Activated CD4-positive, alpha-beta T cell treated with anti-CD3 and anti-CD28 coated beads, Interleukin-2, amount 10 ng/mL, durations not matched to agents 24 days and 14 days (primary cell): ENCODE measurements at regions not wholly inside any gene's neighbourhood (a gene's known extent, or its start where the extent isn't known, plus 50 kb on each side); places are given as distances from the start of the nearest gene placed in this dataset.

Experiments used
- DNase-seq: peaks from one replicate; pipeline ENCODE4 v3.0.0; 2022
- H3K27ac Mint-ChIP-seq: one replicate; pipeline ENCODE4 v1.8.0; 2022; ENCODE audit warnings: mild to moderate bottlenecking, mixed read lengths
- H3K27me3 Mint-ChIP-seq: one replicate; pipeline ENCODE4 v1.8.0; 2022; ENCODE audit warnings: mixed read lengths
- H3K36me3 Mint-ChIP-seq: one replicate; pipeline ENCODE4 v1.8.0; 2022; ENCODE audit warnings: low read depth, mild to moderate bottlenecking, mixed read lengths
- H3K4me1 Mint-ChIP-seq: one replicate; pipeline ENCODE4 v1.8.0; 2021; ENCODE audit warnings: mixed read lengths
- H3K4me3 Mint-ChIP-seq: one replicate; pipeline ENCODE4 v1.8.0; 2022; ENCODE audit warnings: mild to moderate bottlenecking, moderate library complexity, mixed read lengths
- H3K9me3 Mint-ChIP-seq: one replicate; pipeline ENCODE4 v1.8.0; 2021; ENCODE audit warnings: mixed read lengths
- intact Hi-C: fragments of 100-400 bp; cut with micrococcal nuclease; formaldehyde crosslinking; loops from one replicate; pipeline ENCODE4 v1.15.1; 2023

DNA sequence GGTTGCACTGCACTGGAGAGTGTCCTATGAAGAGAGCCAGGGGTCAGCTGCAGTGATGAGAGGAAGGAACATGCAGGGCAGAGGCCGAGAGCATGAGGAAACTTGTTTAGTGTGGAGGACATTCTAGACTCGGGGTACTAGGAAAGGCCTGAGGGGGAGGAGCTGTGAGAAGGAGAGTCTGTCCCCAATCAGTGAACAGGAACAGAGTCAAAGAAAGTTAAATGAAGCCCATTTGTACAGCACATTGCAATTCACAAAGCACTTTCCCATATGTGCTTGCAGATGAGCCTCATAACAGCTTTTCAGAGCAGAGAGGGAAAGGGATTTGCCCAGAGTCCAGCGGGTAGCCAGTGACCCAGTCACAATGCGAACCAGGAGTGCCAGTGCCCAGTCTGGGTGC, 83.4 kb downstream of the NAV1 start:
- Mint-ChIP-seq H3K9me3 (no peaks in the 10 kb centered on the region), H3K4me1 (no peaks in the 10 kb centered on the region), H3K36me3 (no peaks in the 10 kb centered on the region), H3K4me3 (no peak overlapping the region), H3K27ac (no peak overlapping the region), H3K27me3 (peaks cover 2% of the 10 kb centered on the region)
- DNase-seq, result no peak
- intact Hi-C loops, result no loop called here

GRCh38 chr1:201622824-201623223, 83.9 kb downstream of the NAV1 start:
- Mint-ChIP-seq H3K36me3 (no peaks in the 10 kb centered on the region), H3K4me3 (no peak overlapping the region), H3K9me3 (no peaks in the 10 kb centered on the region), H3K27me3 (peaks cover 2% of the 10 kb centered on the region), H3K27ac (no peak overlapping the region), H3K4me1 (no peaks in the 10 kb centered on the region)
- DNase-seq, result no peak
- intact Hi-C loops, result no loop called here

GRCh38 chr1:201624741-201625225, 85.9 kb downstream of the NAV1 start:
- Mint-ChIP-seq H3K36me3 (no peaks in the 10 kb centered on the region), H3K27me3 (peaks cover 2% of the 10 kb centered on the region), H3K27ac (no peak overlapping the region), H3K4me1 (no peaks in the 10 kb centered on the region), H3K9me3 (no peaks in the 10 kb centered on the region), H3K4me3 (no peak overlapping the region)
- no peak for DNase-seq
- intact Hi-C loops, result no loop called here

DNA sequence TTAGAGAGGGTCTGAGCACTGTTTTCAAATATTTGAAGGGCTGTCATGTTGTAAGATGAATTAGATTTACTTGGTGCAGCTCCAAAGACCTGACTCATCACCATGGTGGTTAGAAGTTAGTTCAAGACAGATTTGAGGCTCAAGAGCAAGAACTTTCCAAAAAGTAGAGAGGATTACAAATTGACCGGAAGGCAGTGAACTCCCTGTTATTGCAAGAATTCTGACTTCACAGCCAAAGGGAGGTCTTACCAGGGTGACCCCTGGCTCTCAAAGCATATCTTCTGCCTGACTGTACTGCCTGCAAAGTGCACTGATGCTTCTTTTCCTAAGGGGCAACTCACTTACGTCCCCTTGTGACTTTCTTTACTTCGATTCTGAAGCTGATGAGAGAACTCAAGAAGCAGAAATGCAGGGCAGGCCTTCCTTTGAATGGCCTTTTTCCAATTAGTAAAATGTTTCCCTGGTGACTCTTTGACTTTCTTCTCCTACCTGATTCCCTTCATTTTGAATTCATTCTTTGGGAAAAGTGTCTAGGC, 86.4 kb downstream of the NAV1 start:
- H3K4me1 Mint-ChIP-seq, result no peaks in the 10 kb centered on the region
- intact Hi-C loops, result no loop called here
- no peaks in the 10 kb centered on the region for H3K36me3 Mint-ChIP-seq
- H3K4me3 Mint-ChIP-seq, result no peak overlapping the region
- no peak overlapping the region for H3K27ac Mint-ChIP-seq
- peaks cover 2% of the 10 kb centered on the region for H3K27me3 Mint-ChIP-seq
- no peaks in the 10 kb centered on the region for H3K9me3 Mint-ChIP-seq
- no peak for DNase-seq

DNA sequence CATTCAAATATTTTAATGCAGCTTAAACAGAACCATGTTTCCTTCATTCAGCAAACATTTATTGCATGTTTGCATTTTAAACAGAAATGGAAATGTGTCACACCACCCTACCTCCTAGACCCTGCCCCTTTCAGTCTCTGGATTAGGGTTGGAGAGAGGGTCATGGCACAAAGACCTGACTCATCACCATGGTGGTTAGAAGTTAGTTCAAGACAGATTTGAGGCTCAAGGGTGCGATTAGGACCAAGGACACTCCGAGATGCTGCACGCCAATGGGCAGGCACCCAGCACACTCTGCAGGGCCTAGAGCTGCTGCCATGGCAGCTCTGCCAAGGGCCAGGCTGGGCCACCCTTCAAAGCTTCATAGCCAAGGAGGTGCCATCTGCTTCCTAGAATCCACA, 86.9 kb downstream of the NAV1 start:
- Mint-ChIP-seq H3K36me3 (no peaks in the 10 kb centered on the region), H3K27me3 (peaks cover 2% of the 10 kb centered on the region), H3K27ac (no peak overlapping the region), H3K9me3 (no peaks in the 10 kb centered on the region), H3K4me3 (no peak overlapping the region), H3K4me1 (no peaks in the 10 kb centered on the region)
- intact Hi-C loops, result no loop called here
- no peak for DNase-seq

DNA sequence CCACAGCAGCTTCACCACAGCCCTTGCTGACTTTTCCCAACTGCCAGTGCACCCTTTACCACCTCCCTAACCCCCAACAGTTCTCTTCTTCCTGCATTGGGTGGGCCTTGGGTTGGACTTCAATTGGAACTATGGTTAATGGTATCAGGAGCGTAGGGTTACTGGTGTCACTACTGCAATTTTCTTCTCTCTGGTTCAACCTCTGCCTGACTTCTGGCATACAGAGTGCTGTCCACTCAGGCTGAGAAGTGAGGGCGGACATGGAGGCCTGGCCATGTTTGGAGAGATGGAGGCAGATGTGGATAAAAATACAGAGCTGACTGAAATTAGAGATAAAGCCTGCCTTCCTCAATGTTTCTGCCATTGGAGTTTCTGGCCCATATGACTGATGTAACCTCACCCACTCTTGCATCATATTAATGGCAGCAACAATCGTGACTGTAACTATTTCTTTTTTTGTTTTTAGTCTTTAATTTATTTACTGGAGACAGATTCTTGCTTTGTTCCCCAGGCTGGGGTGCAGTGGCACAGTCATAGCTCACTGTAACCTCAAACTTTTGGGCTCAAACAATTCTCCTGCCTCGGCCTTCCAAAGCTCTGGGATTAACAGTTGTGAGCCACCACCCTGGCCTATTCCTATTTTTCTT, 87.8 kb downstream of the NAV1 start:
- no peak for DNase-seq
- no peaks in the 10 kb centered on the region for H3K36me3 Mint-ChIP-seq
- no peaks in the 10 kb centered on the region for H3K9me3 Mint-ChIP-seq
- no peak overlapping the region for H3K27ac Mint-ChIP-seq
- H3K4me3 Mint-ChIP-seq, result no peak overlapping the region
- peaks cover 3% of the 10 kb centered on the region for H3K27me3 Mint-ChIP-seq
- H3K4me1 Mint-ChIP-seq, result no peaks in the 10 kb centered on the region
- intact Hi-C loops, result no loop called here

- Mint-ChIP-seq H3K9me3 (no peaks in the 10 kb centered on the region), H3K36me3 (no peaks in the 10 kb centered on the region), H3K4me1 (no peaks in the 10 kb centered on the region), H3K27me3 (peaks cover 2% of the 10 kb centered on the region), H3K4me3 (no peak overlapping the region), H3K27ac (no peak overlapping the region)
- no peak for DNase-seq
- intact Hi-C loops, result no loop called here
Measured at GRCh38 chr1:201628490-201628889, 89.6 kb downstream of the NAV1 start.

- intact Hi-C loops, result no loop called here
Measured at GRCh38 chr1:201630582-201630981, 91.7 kb downstream of the NAV1 start.

DNA sequence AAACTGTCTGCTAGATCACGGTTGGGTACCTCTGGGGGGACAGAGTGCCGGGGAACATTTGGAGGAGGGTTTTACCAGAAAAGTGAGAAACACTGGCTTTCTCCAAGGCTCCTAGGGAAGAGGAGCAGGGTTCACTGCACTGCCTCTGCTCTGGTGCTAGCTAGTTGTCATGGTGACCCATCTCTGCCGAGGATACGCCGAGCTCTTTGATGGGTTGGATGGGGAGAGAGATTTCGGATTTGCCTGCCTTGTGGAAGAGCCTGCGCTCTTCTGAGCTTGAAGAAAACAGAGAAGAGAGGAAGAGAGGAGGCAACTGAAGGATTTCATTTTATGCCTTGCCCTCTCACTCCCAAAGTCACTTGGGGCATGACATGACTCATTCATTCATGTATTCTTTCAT, 92.1 kb downstream of the NAV1 start:
- H3K27me3 Mint-ChIP-seq, result peaks cover 2% of the 10 kb centered on the region
- no peaks in the 10 kb centered on the region for H3K4me1 Mint-ChIP-seq
- no peak for DNase-seq
- H3K27ac Mint-ChIP-seq, result no peak overlapping the region
- no peaks in the 10 kb centered on the region for H3K36me3 Mint-ChIP-seq
- H3K9me3 Mint-ChIP-seq, result no peaks in the 10 kb centered on the region
- intact Hi-C loops, result no loop called here
- no peak overlapping the region for H3K4me3 Mint-ChIP-seq

More at GRCh38 chr1:201630582-201630981, 91.7 kb downstream of the NAV1 start:
- Mint-ChIP-seq H3K4me3 (no peak overlapping the region), H3K36me3 (no peaks in the 10 kb centered on the region), H3K9me3 (no peaks in the 10 kb centered on the region), H3K27ac (no peak overlapping the region), H3K27me3 (peaks cover 2% of the 10 kb centered on the region), H3K4me1 (no peaks in the 10 kb centered on the region)
- DNase-seq, result no peak

DNA sequence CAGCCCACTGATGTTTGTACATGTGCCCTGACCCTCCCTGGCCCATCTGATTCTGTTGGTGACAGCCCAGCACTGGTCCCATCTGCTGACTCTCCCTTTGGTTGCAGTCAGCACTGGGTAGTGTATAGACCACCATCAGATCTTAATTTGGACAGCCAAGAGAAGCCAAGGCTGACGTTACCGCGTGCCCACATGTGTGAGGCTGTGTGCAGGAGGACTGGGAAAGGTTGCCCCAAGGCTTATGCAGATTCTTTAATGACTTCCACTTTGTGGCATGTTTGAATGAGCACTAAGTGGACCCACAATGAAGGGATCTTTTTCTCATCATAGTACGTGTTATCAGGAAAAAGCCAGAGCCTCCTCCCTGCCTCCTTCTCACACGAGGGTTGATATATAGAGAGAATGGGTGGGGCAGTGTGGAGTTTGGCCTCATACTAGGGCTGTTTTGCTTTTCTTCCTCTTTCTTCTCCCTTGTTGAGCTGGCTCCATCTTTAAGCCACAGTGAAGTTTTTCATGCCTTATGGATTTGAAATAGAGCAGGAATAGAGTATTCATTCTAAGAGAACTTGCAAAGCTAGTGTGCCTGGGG, 93.5 kb downstream of the NAV1 start:
- DNase-seq, result no peak
- H3K27ac Mint-ChIP-seq, result no peak overlapping the region
- H3K9me3 Mint-ChIP-seq, result no peaks in the 10 kb centered on the region
- H3K4me1 Mint-ChIP-seq, result no peaks in the 10 kb centered on the region
- H3K36me3 Mint-ChIP-seq, result no peaks in the 10 kb centered on the region
- intact Hi-C loops, result no loop called here
- H3K4me3 Mint-ChIP-seq, result no peak overlapping the region
- peaks cover 2% of the 10 kb centered on the region for H3K27me3 Mint-ChIP-seq

- Mint-ChIP-seq H3K4me3 (no peak overlapping the region), H3K27me3 (peaks cover 2% of the 10 kb centered on the region)
Measured at GRCh38 chr1:201633297-201633696, 94.4 kb downstream of the NAV1 start.

GRCh38 chr1:201633811-201634210, 94.9 kb downstream of the NAV1 start:
- intact Hi-C loops, result no loop called here
- H3K9me3 Mint-ChIP-seq, result no peaks in the 10 kb centered on the region
- no peaks in the 10 kb centered on the region for H3K4me1 Mint-ChIP-seq
- H3K27ac Mint-ChIP-seq, result no peak overlapping the region
- H3K4me3 Mint-ChIP-seq, result no peak overlapping the region
- no peaks in the 10 kb centered on the region for H3K36me3 Mint-ChIP-seq
- peaks cover 2% of the 10 kb centered on the region for H3K27me3 Mint-ChIP-seq
- DNase-seq, result no peak

More at GRCh38 chr1:201633297-201633696, 94.4 kb downstream of the NAV1 start:
- Mint-ChIP-seq H3K9me3 (no peaks in the 10 kb centered on the region), H3K36me3 (no peaks in the 10 kb centered on the region), H3K4me1 (no peaks in the 10 kb centered on the region), H3K27ac (no peak overlapping the region)
- no peak for DNase-seq
- intact Hi-C loops, result no loop called here

DNA sequence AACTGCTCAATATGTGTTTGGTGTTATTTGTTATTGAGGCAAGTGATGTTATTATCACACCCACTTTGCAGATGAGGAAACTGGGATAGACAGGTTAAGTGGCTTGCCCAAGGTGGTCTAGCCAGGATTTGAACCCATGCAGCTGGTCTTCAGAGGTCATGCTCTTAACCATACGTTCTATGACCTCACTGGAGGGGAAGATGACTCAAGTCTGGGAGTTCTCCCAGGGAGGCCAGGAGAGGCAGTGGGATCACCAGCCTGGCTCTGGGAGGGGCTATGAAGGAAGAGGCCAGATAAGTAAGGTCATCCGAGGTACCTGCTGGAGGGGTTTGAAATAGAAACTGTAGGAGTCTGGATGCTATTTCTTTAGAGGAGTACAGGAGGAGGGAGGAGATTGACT, 95.3 kb downstream of the NAV1 start:
- no peaks in the 10 kb centered on the region for H3K4me1 Mint-ChIP-seq
- H3K36me3 Mint-ChIP-seq, result no peaks in the 10 kb centered on the region
- no peaks in the 10 kb centered on the region for H3K9me3 Mint-ChIP-seq
- H3K4me3 Mint-ChIP-seq, result no peak overlapping the region
- peaks cover 2% of the 10 kb centered on the region for H3K27me3 Mint-ChIP-seq
- H3K27ac Mint-ChIP-seq, result no peak overlapping the region
- DNase-seq, result no peak
- intact Hi-C loops, result no loop called here

DNA sequence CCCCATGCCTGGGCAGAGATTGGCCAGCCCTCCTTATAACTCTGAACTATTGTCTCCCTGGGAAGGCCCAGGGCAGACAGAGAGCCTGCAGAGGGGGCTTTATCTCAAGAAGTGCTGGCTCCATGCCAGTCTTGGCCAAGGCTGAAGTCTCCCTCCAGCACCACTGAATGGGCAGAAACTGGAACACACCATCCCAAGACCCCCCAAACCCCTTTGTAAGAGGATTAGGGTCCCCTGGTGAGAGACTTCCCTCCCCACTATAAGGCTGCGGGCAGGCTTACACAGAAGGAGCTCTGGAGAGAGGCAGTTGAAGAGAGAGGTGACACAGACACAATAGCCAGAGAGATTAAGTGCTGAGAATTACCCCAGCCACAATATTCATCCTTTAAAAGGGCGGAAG, 97.2 kb downstream of the NAV1 start:
- H3K4me3 Mint-ChIP-seq, result no peak overlapping the region
- DNase-seq, result no peak
- H3K9me3 Mint-ChIP-seq, result no peaks in the 10 kb centered on the region
- intact Hi-C loops, result no loop called here
- no peak overlapping the region for H3K27ac Mint-ChIP-seq
- no peaks in the 10 kb centered on the region for H3K36me3 Mint-ChIP-seq
- no peaks in the 10 kb centered on the region for H3K4me1 Mint-ChIP-seq
- H3K27me3 Mint-ChIP-seq, result peaks cover 1% of the 10 kb centered on the region
